ENCODE measurements at regions not wholly inside any gene's neighbourhood (a gene's known extent, or its start where the extent isn't known, plus 50 kb on each side); places are given as distances from the start of the nearest gene placed in this dataset.
"Not testable (repeated sequence)": the region's sequence is repeated elsewhere in the genome, so short reads cannot be mapped to it uniquely, and the experiment has no call there.

DNA sequence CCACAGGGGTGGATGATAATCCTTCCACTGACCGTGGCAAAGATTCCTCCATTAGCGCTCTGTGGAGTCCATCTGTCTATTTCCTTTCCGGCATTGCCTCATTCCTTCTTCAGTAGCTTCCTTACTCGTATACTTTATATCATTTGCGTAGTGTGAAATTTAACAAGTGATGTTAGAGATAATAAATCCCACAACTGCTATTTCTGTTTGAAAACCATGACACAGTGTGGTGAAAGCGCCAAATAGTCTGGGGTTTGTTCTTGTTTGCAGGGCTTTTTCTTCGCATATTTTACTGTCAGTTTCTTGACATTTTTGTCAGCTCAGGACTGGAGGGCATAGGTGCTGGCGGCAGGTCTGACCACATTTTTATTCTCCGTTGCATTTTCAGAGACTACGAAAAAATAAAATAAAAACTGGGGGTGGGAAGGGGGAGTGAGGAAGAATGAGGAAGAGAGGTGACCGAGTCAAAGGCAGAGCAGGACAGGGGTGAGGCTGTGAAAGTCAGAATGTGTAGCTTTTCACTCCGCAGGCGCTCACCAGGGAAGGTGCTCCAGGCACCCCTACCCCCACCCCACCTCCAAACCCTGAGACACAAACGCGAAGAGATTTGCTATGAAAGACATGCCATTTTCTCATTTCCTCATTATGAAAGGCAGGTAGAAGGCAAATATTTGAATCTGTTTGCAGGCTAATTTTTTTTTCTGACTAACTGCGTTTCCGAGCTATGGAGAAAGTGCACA is 965.0 kb downstream of the MCTP2 start:
- DNase-seq: no peak

DNA sequence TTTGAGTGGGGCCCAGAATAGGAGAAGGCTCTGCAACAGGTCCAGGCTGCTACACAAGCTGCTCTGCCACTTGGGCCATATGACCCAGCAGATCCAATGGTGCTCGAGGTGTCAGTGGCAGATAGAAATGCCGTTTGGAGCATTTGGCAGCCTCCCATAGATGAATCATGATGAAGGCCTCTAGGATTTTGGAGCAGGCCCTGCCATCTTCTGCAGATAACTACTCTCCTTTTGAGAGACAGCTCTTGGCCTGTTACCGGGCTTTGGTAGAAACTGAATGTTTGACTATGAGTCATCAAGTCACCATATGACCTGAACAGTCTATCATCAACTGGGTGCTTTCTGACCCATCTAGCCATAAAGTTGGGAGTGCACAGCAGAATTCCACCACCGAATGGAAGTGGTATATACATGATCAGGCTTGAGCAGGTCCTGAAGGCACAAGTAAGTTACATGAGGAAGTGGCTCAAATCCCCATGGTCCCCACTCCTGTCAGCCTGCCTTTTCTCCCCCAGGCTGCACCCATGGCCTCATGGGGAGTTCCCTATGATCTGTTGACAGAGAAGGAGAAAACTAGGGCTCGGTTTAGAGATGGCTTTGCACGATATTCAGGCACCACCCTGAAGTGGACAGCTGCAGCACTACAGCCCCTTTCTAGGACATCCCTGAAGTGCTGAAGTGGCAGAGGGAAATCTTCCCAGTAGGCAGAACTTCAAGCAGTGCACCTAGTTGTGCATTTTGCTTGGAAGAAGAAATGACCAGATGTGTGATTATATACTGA is 971.4 kb downstream of the MCTP2 start:
- no peak for DNase-seq

DNA sequence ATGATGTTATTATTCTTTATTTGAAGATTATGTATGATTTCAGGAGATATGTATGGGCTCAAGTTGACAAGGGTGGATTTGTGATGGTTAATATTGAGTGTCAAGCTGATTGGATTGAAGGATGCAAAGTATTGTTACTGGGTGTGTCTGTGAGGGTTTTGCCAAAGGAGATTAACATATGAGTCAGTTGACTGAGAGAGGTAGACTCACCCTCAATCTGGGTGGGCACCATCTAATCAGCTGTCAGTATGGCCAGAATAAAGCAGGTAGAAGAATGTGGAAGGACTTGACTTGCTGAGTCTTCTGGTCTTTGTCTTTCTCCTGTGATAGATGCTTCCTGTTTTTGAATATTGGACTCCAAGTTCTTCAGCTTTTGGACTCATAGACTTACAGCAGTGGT is 973.7 kb downstream of the MCTP2 start:
- DNase-seq: no peak

- not testable (repeated sequence) for DNase-seq
Measured at GRCh38 chr15:95205830-95206229, 974.5 kb downstream of the MCTP2 start.

- no peak for DNase-seq
Measured at GRCh38 chr15:95208071-95208470, 976.7 kb downstream of the MCTP2 start.

GRCh38 chr15:95208988-95209387 is 977.6 kb downstream of the MCTP2 start:
- no peak for DNase-seq

DNA sequence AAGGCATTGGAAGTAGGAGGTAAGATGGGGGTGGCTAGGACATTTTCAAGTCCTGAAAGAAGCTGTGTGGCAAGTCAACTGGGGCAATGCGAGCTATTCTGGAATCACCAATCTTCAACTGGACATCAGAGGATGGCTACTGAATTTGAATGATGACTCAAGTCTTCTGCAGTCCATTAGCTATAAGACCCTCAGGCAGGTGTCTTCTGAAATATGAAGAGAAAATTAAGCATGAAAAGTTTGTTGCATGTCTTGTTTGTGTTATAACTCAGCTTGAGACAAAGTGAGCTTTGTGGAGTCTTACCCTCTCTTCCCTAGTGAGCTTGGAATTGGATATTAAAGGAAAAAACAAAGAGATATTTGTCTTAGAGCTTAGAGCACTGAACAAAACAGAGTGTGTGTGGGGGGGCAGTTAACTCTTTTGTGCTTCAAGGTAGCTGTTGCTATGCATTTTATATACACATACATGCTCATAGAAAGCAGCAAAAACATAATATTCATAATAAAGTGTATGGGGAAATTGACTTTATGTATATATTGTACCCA is 979.1 kb downstream of the MCTP2 start:
- DNase-seq: no peak

DNA sequence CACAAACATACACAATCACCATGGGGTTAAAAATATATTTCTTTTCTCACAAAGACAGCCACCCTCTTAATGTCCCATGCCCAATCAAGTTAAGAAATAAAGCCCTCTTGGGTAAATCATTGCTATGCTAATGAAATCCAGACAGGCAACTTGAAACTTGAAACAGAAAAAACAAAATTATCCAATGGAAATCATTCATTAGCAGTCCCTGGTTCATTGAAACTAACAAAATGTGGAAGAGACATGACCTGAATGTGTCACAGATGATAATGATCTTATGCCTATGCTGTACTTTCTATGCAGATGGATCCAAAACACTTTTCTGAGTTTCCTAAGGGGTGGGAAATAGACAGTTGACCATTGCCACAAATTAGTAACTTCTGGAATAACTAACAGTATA is 983.7 kb downstream of the MCTP2 start:
- no peak for DNase-seq

DNA sequence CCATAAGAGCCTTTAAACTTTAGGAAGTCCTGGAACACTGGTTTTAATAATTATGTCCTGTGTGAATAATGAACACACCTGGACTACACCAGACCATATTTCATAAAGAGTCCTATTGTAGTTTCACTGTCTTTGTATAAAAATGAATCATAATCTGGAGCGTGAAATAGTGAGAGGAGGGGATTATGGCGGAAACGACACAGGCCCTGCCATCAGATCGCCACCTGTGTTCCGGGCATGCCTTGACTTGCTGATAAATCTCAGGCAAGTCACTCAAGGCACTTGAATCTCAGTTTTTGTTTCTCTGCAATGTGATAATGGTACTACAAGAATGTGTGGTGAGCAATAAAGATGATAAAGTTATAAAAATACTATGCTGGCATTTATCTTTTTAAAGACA is 995.5 kb downstream of the MCTP2 start:
- no peak for DNase-seq

GRCh38 chr15:95227235-95227634 is 995.9 kb downstream of the MCTP2 start:
- DNase-seq: no peak

GRCh38 chr15:95228856-95229555 is 997.6 kb downstream of the MCTP2 start:
- no peak for DNase-seq

DNA sequence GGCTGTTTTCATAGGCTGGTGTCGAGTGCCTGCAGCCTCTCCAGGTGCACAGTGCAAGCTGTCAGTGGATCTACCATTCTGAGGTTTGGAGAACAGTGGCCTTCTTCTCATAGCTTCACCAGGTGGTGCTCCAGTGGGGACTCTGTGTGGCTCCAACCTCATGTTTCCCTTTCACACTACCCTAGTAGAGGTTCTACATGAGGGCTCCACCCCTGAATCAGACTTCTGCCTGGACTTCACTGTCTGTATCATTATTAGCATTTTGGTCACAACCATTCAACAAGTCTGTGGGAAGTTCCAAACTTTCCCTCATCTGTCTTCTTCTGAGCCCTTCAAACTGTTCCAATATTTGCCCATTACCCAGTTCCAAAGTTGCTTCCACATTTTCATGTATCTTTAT is 1003.7 kb downstream of the MCTP2 start:
- DNase-seq: no peak

DNA sequence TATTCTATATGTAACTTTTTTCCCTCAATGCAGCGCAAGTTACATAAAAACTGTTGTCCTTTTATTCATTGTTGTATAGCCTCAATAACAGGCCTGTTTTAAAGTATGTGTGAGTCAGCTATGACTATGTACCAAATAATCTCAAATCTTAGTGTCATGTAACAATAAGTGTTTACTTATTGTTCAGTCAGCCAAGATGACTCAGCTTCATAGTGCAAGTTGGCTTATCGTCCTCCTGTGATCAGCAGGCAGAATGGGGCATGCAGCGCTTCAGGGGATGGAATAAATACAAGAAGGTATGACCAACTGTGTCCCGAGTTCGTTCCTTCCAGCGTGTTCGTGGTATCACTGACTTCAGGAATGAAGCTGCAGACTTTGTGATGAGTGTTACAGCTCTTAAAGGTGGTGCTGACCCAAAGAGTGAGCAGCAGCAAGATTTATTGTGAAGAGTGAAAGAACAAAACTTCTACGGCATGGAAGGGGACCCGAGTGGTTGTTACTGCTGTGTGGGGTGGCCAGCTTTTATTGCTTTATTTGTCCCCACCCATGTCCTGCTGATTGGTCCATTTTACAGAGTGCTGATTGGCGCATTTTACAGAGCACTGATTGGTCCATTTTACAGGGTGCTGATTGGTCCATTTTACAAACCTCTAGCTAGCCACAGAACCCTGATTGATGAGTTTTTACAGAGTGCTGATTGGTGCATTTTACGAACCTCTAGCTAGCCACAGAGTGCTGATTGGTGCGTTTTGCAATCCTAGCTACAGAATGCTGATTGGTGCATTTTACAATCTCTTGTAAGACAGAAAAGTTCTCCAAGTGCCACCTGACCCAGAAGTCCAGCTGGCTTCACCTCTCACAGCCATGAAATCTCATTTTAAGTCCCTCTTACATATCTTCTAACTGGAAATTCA is 1016.0 kb downstream of the MCTP2 start:
- no peak for DNase-seq

DNA sequence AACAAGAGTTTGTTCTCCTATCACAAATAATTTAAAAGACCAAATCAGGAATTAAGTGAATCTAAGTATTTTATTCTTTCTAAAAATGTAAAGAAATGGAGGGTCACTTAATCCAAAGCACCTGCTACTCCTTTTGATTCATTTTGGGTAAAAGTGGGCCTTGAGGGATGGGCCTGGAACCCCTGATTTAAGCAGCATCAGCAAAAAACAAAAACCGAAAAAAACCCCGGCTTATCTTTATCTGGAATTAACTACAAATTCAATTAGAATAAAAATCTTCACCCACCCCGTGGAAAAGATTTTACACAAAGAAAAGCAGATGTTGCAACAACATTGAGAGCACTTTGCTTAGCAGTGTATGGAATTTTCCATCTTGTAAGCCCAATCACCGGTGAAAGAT is 1018.2 kb downstream of the MCTP2 start:
- DNase-seq: no peak

DNA sequence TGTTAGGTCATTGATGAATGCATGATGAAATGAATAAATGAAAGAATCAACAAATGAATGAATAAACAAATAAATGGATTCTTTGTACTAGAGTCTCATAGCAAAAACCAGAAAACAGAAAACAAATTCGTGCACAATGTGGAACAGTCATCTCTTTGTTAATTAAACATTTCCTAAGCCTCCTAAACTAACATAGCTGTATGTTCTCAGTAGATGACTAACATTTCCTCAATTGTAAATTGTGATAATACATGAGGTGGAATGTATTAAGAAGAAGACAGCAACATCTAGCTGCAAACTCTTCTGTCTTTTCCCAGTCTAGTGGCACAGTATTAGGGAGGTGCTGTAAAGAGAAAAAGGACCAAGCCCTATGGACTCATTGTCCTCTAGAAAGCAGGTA is 1021.0 kb downstream of the MCTP2 start:
- DNase-seq: no peak

GRCh38 chr15:95254263-95254662 is 1022.9 kb downstream of the MCTP2 start:
- no peak for DNase-seq

DNA sequence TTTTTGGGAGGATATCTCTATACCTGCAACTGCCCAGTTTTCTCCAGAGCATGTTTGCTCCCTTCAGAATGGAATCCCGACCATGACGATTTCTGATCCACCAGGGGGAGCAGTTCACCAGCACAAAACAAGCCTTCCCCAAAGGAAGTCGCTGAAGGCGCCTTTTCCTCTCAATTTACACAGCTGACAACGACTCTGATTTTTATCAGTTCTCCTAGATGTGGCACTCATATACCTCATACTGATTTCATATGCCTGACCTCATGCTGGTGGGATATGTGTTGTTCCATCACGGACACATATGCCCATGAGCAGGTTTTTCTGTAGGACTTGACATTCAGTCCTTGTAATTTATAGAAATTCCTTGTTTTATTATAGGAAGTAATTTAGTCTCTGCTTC is 1028.2 kb downstream of the MCTP2 start:
- peak; percentile 60 for DNase-seq

GRCh38 chr15:95259965-95260364 is 1028.6 kb downstream of the MCTP2 start:
- no peak for DNase-seq

- DNase-seq: no peak
Measured at GRCh38 chr15:95260856-95261255, 1029.5 kb downstream of the MCTP2 start.

DNA sequence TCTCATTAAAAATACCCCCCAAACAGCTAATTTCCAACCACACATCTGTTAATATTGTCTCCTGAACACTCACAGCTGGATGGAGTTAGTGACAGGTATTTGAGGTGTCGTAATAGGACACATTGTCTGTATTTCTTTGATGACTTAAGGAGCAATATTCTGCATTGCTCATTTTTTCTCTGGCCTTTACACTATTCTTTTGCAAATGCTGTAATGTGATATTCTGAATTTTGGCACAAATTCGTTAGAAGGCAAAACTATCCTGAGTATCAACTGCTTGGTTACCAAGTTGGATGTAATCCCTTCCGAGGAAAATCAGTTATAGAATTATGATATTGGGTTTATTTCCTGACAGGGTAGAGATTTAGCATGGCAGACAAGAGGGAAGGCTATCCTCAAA is 1030.2 kb downstream of the MCTP2 start:
- no peak for DNase-seq

- no peak for DNase-seq
Measured at GRCh38 chr15:95261968-95262367, 1030.6 kb downstream of the MCTP2 start.

GRCh38 chr15:95262866-95263564 is 1031.7 kb downstream of the MCTP2 start:
- DNase-seq: no peak
